IPS-15b (cell line): ENCODE measurements at regions not wholly inside any gene's neighbourhood (a gene's known extent, or its start where the extent isn't known, plus 50 kb on each side); places are given as distances from the start of the nearest gene placed in this dataset.

Experiments used
- H3K27me3 ChIP-seq: one replicate; pipeline ENCODE4 v1.6.1; 2013; ENCODE audit warnings: low read length; ENCODE audit not compliant: control insufficient read depth, insufficient read depth
- H3K36me3 ChIP-seq: one replicate; pipeline ENCODE4 v1.6.1; 2013; ENCODE audit warnings: low read length; ENCODE audit not compliant: control insufficient read depth, insufficient read depth
- H3K4me1 ChIP-seq: one replicate; pipeline ENCODE4 v1.6.1; 2013; ENCODE audit warnings: mild to moderate bottlenecking, low read length; ENCODE audit not compliant: control insufficient read depth, insufficient read depth
- H3K4me3 ChIP-seq: one replicate; pipeline ENCODE4 v1.5.1; 2013; ENCODE audit warnings: low read depth, low read length
- H3K9ac ChIP-seq: one replicate; pipeline ENCODE4 v1.6.1; 2013; ENCODE audit warnings: low read depth, mild to moderate bottlenecking, low read length
- H3K9me3 ChIP-seq: one replicate; pipeline ENCODE4 v1.6.1; 2013; ENCODE audit warnings: mild to moderate bottlenecking, low read length; ENCODE audit not compliant: control insufficient read depth, insufficient read depth

DNA sequence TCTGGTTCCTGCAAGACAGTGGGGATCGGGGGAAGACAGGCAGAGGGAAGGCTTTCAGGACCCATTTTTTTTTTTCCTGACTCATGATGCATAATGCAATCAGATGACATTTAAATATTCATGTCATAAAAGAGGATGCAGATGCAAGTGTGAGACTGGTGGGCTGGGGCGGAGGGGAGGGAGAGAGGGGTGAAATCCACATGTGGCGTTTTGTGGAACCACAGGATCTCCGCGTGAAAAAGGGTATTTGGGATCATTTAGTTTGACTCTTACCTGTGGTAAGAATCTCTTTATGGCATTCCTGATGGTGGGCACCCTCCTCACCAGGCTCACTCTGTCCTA is 249.3 kb upstream of the CSF3R start:
- H3K4me3 ChIP-seq: no peak overlapping the region
- no peaks in the 10 kb centered on the region for H3K36me3 ChIP-seq
- no peaks in the 10 kb centered on the region for H3K9me3 ChIP-seq
- H3K27me3 ChIP-seq: no peaks in the 10 kb centered on the region
- H3K9ac ChIP-seq: no peak overlapping the region
- peaks cover 6% of the 10 kb centered on the region for H3K4me1 ChIP-seq

DNA sequence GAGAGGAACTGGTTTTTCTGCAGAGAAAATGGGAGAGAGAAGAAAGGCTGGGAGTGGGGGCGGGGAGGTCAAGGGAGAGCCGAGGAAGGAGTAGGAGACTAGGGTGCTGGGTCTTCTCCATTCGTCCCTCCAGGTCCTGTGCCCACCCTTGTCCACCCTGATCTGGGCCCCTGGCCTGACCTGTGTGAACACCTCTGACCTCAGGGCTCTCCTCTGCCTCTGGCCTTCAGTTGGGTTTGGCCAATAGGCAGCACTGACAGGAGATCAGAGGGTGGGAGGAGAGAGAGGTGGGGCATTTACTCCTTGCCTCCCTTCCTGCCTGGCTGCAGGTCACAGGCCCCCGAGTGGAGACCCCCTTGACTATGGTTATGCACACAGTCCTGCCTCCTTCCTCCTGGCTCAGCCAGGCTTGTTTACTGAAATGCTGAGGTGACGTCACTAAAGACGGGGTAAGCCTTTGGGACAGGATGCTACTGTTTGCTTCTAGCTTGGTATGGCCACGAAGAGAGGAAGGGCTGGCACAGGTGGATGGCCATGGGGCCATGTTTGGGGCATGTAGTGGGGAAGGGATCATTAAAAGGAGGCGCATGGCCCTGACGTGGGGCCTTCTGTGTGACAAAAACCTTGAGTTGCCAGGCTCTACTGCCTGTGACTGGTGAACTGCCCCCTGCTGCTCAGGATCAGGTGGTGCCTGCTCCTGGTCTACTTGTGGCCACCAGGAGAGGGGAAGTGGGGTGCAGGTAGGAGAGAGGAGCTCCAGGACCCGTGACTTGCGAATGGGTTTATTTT is 248.7 kb upstream of the CSF3R start:
- Histone ChIP-seq H3K9ac (no peak overlapping the region), H3K9me3 (no peaks in the 10 kb centered on the region), H3K4me3 (no peak overlapping the region), H3K36me3 (no peaks in the 10 kb centered on the region), H3K4me1 (peaks cover 2% of the 10 kb centered on the region), H3K27me3 (no peaks in the 10 kb centered on the region)

- Histone ChIP-seq H3K4me1 (peaks cover 2% of the 10 kb centered on the region), H3K9ac (no peak overlapping the region)
Measured at GRCh38 chr1:36730599-36730998, 247.9 kb upstream of the CSF3R start.

DNA sequence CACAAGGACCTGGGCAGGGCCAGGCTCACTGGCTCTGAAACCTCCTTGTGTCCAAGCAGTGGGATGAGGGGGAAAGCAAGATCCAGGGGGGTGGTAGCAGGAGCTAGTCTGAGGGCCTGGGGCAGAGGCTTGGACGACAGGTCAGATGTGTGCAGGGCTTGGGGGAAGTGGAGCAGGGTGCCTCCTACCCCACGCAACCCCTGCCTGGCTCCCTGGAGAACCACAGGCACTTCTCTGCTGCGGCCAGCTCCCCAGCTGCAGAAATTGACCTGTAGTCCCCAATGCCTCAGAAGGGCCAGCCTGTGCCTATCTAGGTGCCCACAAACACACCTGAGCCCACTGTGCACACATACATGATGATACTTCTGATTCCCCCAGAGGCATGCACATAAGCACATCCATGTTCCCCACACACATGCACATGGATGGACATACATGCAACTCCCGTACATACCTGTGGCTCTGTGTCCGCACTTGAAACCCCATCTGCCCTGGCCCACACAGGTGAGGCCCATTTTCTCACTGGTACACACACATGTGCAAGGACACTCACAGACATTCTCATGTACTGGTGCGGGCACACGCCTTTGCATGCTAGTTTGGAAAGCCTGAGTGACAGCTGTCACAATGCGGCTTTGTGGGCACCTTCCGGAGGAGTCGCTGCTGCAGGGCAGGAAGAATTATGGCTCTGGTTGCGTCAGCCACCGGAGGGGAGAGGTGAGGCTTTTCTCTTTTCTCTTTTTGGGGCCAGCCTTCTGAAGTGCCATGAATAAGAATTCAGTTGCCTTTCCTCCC is 247.2 kb upstream of the CSF3R start:
- Histone ChIP-seq H3K9ac (no peak overlapping the region), H3K27me3 (no peaks in the 10 kb centered on the region), H3K4me3 (no peak overlapping the region)

More at GRCh38 chr1:36730599-36730998, 247.9 kb upstream of the CSF3R start:
- H3K36me3 ChIP-seq: no peaks in the 10 kb centered on the region
- no peak overlapping the region for H3K4me3 ChIP-seq
- no peaks in the 10 kb centered on the region for H3K9me3 ChIP-seq
- no peaks in the 10 kb centered on the region for H3K27me3 ChIP-seq

DNA sequence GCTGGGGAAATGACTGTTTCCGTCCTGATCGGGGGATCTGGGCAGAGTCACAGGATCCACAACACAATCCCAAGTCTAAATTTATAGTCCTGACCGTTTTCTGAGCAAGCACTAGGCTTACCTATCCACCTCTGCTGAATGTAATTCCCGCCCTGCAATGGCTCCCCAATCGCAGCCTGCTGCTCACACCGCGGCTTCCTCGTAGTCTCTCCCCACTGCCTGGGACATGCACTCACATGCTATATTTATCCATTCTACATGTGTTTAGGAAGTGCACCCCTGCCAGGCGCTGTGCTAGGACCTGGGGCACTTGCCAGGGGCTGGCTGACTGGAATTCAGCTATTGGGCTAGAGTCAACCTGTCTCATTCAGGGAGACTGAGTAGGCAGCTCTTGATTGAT is 246.6 kb upstream of the CSF3R start:
- H3K27me3 ChIP-seq: no peaks in the 10 kb centered on the region
- H3K9me3 ChIP-seq: no peaks in the 10 kb centered on the region
- no peak overlapping the region for H3K4me3 ChIP-seq
- H3K4me1 ChIP-seq: peaks cover 2% of the 10 kb centered on the region
- H3K36me3 ChIP-seq: no peaks in the 10 kb centered on the region
- H3K9ac ChIP-seq: no peak overlapping the region

More for the DNA sequence above, 247.2 kb upstream of the CSF3R start:
- H3K9me3 ChIP-seq: no peaks in the 10 kb centered on the region
- no peaks in the 10 kb centered on the region for H3K36me3 ChIP-seq
- peaks cover 2% of the 10 kb centered on the region for H3K4me1 ChIP-seq

GRCh38 chr1:36728846-36729245 is 246.1 kb upstream of the CSF3R start:
- Histone ChIP-seq H3K4me1 (peaks cover 2% of the 10 kb centered on the region), H3K4me3 (no peak overlapping the region), H3K27me3 (no peaks in the 10 kb centered on the region), H3K9me3 (no peaks in the 10 kb centered on the region), H3K9ac (no peak overlapping the region), H3K36me3 (no peaks in the 10 kb centered on the region)

DNA sequence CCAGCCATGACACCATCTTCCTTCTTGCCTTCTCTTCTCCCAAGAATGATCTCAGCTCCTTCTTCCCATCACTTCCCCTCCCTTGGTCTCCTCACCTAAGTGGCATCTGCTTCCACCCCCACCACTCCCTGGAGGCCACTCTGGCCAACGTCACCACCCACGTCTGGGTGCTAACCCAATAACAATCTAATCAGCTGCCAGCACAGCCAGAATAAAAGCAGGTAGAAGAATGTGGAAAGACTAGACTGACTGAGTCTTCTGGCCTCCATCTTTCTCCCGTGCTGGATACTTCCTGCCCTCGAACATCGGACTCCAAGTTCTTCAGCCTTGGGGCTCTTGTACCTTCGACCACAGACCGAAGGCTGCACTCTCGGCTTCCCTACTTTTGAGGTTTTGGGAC is 245.3 kb upstream of the CSF3R start:
- Histone ChIP-seq H3K36me3 (no peaks in the 10 kb centered on the region), H3K4me1 (peaks cover 2% of the 10 kb centered on the region), H3K9me3 (no peaks in the 10 kb centered on the region), H3K9ac (no peak overlapping the region), H3K4me3 (no peak overlapping the region), H3K27me3 (no peaks in the 10 kb centered on the region)

DNA sequence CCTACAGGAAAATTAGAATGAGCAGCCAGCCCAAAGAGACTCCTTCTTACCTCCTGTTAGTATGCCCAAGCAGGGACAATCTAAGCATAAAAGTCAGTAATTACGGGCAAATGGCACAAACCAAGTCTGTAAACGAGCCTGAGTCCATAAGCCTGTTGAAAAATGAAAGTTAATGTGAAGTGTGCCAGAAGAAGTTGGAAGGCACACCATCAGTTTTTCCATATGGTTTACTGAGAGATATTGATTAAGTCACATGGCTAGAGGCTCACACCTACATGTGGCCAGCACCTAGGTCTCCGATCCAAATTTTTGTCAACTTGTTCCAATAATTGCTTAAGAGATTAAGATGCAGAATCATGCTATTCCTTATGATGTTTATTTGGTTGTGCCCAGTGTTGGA is 242.4 kb upstream of the CSF3R start:
- H3K4me3 ChIP-seq: no peak overlapping the region
- no peaks in the 10 kb centered on the region for H3K9me3 ChIP-seq
- no peaks in the 10 kb centered on the region for H3K4me1 ChIP-seq
- no peaks in the 10 kb centered on the region for H3K36me3 ChIP-seq
- no peak overlapping the region for H3K9ac ChIP-seq
- no peaks in the 10 kb centered on the region for H3K27me3 ChIP-seq

DNA sequence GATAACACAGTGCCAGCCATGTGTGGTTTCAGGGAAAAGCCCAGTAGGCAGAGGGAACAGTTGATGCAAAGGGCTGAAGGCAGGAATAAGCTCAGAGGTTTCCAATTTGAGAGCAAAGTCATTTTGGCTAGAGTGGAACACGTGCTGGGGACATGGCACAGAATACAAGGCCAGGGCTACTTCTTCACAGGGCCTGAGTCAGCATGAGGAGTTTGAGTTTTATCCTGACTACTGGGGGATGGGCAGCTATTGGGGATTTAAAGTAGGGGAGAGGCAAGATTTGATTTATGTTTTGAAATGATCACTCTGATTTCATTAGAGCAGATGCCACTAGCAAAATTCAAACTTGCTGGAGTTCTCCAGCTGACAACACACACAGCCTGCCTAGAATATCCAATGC is 241.1 kb upstream of the CSF3R start:
- Histone ChIP-seq H3K4me1 (no peaks in the 10 kb centered on the region), H3K27me3 (no peaks in the 10 kb centered on the region), H3K9me3 (no peaks in the 10 kb centered on the region), H3K4me3 (no peak overlapping the region), H3K36me3 (no peaks in the 10 kb centered on the region), H3K9ac (no peak overlapping the region)

DNA sequence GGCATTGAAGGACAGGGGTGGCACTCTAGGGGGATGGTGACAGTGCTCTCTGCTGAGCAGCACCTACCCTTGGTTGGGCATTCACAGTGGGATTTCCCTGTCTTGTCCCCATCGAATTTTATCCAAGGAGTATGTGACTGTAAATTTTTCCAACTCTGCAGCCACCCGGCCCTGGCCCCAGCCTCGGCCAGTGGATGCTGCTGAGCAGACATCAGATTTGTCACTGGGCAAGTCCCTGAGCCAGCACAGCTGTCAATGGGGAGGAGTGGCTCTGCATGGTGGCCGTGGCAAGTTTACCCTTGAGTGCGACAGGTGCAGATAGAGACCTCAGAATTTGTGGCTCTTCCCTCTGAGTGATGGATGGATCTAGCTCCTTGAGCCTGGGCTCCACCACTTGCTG is 240.2 kb upstream of the CSF3R start:
- Histone ChIP-seq H3K9ac (no peak overlapping the region), H3K9me3 (no peaks in the 10 kb centered on the region), H3K27me3 (no peaks in the 10 kb centered on the region), H3K4me3 (no peak overlapping the region), H3K36me3 (no peaks in the 10 kb centered on the region), H3K4me1 (no peaks in the 10 kb centered on the region)

GRCh38 chr1:36721261-36721660 is 238.5 kb upstream of the CSF3R start:
- H3K4me1 ChIP-seq: no peaks in the 10 kb centered on the region
- no peak overlapping the region for H3K4me3 ChIP-seq
- H3K27me3 ChIP-seq: no peaks in the 10 kb centered on the region
- H3K9me3 ChIP-seq: no peaks in the 10 kb centered on the region
- H3K36me3 ChIP-seq: no peaks in the 10 kb centered on the region
- H3K9ac ChIP-seq: no peak overlapping the region

- Histone ChIP-seq H3K9ac (no peak overlapping the region), H3K4me3 (no peak overlapping the region), H3K27me3 (no peaks in the 10 kb centered on the region), H3K4me1 (no peaks in the 10 kb centered on the region), H3K9me3 (no peaks in the 10 kb centered on the region), H3K36me3 (no peaks in the 10 kb centered on the region)
Measured at GRCh38 chr1:36717431-36717830, 234.7 kb upstream of the CSF3R start.
